HEK293T (cell line): ENCODE measurements at regions not wholly inside any gene's neighbourhood (a gene's known extent, or its start where the extent isn't known, plus 50 kb on each side); places are given as distances from the start of the nearest gene placed in this dataset.

Experiments used
- CTCF ChIA-PET: fragments of 350-600 bp; formaldehyde crosslinking; extraction: SDS; loops from one replicate; lab custom pipeline; 2021; ENCODE audit warnings: antibody characterized with exemption, inconsistent platforms; lab: Yijun Ruan, JAX
- POLR2A ChIA-PET: fragments of 350-600 bp; formaldehyde crosslinking; extraction: SDS; loops from one replicate; lab custom pipeline; 2020; ENCODE audit warnings: antibody characterized with exemption, inconsistent platforms; lab: Yijun Ruan, JAX
- DNase-seq: peaks from one replicate; pipeline ENCODE4 v3.0.0; 2012; ENCODE audit warnings: mixed read lengths; ENCODE audit errors: extremely low spot score
- ARNT ChIP-seq: fragments of 450-650 bp; IDR thresholded peaks from 2 replicates; pipeline ENCODE4 v1.6.1; 2017; ENCODE audit warnings: mild to moderate bottlenecking
- BHLHE40 ChIP-seq: fragments of 450-650 bp; IDR thresholded peaks from 2 replicates; pipeline ENCODE4 v1.6.1; 2016; ENCODE audit warnings: mild to moderate bottlenecking, moderate library complexity, borderline replicate concordance
- CTBP1 ChIP-seq: fragments of 450-650 bp; IDR thresholded peaks from 2 replicates; pipeline ENCODE4 v1.6.1; 2016; ENCODE audit warnings: borderline replicate concordance
- ELF4 ChIP-seq: fragments of 450-650 bp; IDR thresholded peaks from 2 replicates; pipeline ENCODE4 v1.6.1; 2017; ENCODE audit warnings: antibody characterized with exemption
- FOXA1 ChIP-seq: fragments of 450-650 bp; IDR thresholded peaks from 2 replicates; pipeline ENCODE4 v1.6.1; 2016; ENCODE audit warnings: mild to moderate bottlenecking
- FOXK2 ChIP-seq: fragments of 450-650 bp; IDR thresholded peaks from 2 replicates; pipeline ENCODE4 v1.6.1; 2016; ENCODE audit warnings: mild to moderate bottlenecking
- FOXM1 ChIP-seq: fragments of 450-650 bp; IDR thresholded peaks from 2 replicates; pipeline ENCODE4 v1.6.1; 2017; ENCODE audit warnings: mild to moderate bottlenecking, borderline replicate concordance
- HDGF ChIP-seq: fragments of 450-650 bp; IDR thresholded peaks from 2 replicates; pipeline ENCODE4 v1.6.1; 2017; ENCODE audit warnings: antibody characterized with exemption, borderline replicate concordance
- L3MBTL2 ChIP-seq: fragments of 450-650 bp; conservative IDR thresholded peaks from 2 replicates; pipeline ENCODE4 v1.6.1; 2016; ENCODE audit warnings: mild to moderate bottlenecking
- LEF1 ChIP-seq: fragments of 450-650 bp; IDR thresholded peaks from 2 replicates; pipeline ENCODE4 v1.6.1; 2017; ENCODE audit warnings: mild to moderate bottlenecking, borderline replicate concordance
- NFRKB ChIP-seq: fragments of 450-650 bp; IDR thresholded peaks from 2 replicates; pipeline ENCODE4 v1.6.1; 2016; ENCODE audit warnings: mild to moderate bottlenecking, moderate library complexity
- PKNOX1 ChIP-seq: fragments of 450-650 bp; IDR thresholded peaks from 2 replicates; pipeline ENCODE4 v1.6.1; 2016
- SP1 ChIP-seq: fragments of 450-650 bp; IDR thresholded peaks from 2 replicates; pipeline ENCODE4 v1.6.1; 2017
- SUZ12 ChIP-seq: fragments of 450-650 bp; IDR thresholded peaks from 2 replicates; pipeline ENCODE4 v1.6.1; 2016; ENCODE audit warnings: mild to moderate bottlenecking
- TARDBP ChIP-seq: fragments of 450-650 bp; IDR thresholded peaks from 2 replicates; pipeline ENCODE4 v1.6.1; 2016
- ZNF384 ChIP-seq: fragments of 450-650 bp; IDR thresholded peaks from 2 replicates; pipeline ENCODE4 v1.6.1; 2016

GRCh38 chr7:109354000-109354399 is 784.3 kb downstream of the DNAJB9 start:
- ChIA-PET CTCF (no interaction called here), POLR2A (no interaction called here)
- DNase-seq, result no peak
- TF ChIP-seq NFRKB, result no peak
- no peak for TF ChIP-seq FOXA1
- TF ChIP-seq SUZ12, result no peak
- no peak for TF ChIP-seq TARDBP
- no peak for TF ChIP-seq L3MBTL2
- TF ChIP-seq FOXK2, result no peak
- TF ChIP-seq ARNT, result no peak
- no peak for TF ChIP-seq ELF4
- no peak for TF ChIP-seq PKNOX1
- TF ChIP-seq ZNF384, result no peak
- TF ChIP-seq LEF1, result no peak
- TF ChIP-seq BHLHE40, result no peak

GRCh38 chr7:109354552-109354951 is 784.9 kb downstream of the DNAJB9 start:
- ChIA-PET POLR2A (no interaction called here), CTCF (no interaction called here)
- no peak for DNase-seq
- TF ChIP-seq ARNT, result no peak

- ChIA-PET POLR2A (no interaction called here), CTCF (no interaction called here)
These were observed 806.1 kb downstream of the DNAJB9 start for GRCh38 chr7:109375823-109376222.

GRCh38 chr7:109376576-109376975 is 806.9 kb downstream of the DNAJB9 start:
- TF ChIP-seq BHLHE40 (no peak), ZNF384 (no peak), HDGF (no peak), FOXK2 (no peak), NFRKB (no peak), L3MBTL2 (no peak), LEF1 (no peak), TARDBP (no peak), ARNT (no peak), FOXA1 (no peak), CTBP1 (no peak), SUZ12 (no peak), SP1 (no peak), ELF4 (no peak), PKNOX1 (no peak), FOXM1 (no peak)
- CTCF ChIA-PET, result no interaction called here
- POLR2A ChIA-PET, result no interaction called here
- no peak for DNase-seq

More at GRCh38 chr7:109375823-109376222, 806.1 kb downstream of the DNAJB9 start:
- TF ChIP-seq NFRKB, result no peak
- TF ChIP-seq SUZ12, result no peak
- no peak for TF ChIP-seq SP1
- TF ChIP-seq LEF1, result no peak
- TF ChIP-seq ELF4, result no peak
- no peak for TF ChIP-seq HDGF
- no peak for TF ChIP-seq ZNF384
- no peak for TF ChIP-seq FOXM1
- TF ChIP-seq FOXK2, result no peak
- no peak for TF ChIP-seq PKNOX1
- TF ChIP-seq CTBP1, result no peak
- no peak for TF ChIP-seq TARDBP
- TF ChIP-seq ARNT, result no peak
- TF ChIP-seq BHLHE40, result no peak
- no peak for TF ChIP-seq FOXA1
- TF ChIP-seq L3MBTL2, result no peak
- DNase-seq, result no peak

- TF ChIP-seq NFRKB (no peak), ELF4 (no peak), FOXK2 (no peak), L3MBTL2 (no peak), FOXM1 (no peak), ARNT (no peak), BHLHE40 (no peak), SUZ12 (no peak), TARDBP (no peak), FOXA1 (no peak)
- ChIA-PET POLR2A (no interaction called here), CTCF (no interaction called here)
- DNase-seq, result no peak
These were observed 807.6 kb downstream of the DNAJB9 start for GRCh38 chr7:109377076-109377884.

- ChIA-PET POLR2A (no interaction called here), CTCF (no interaction called here)
- DNase-seq, result no peak
- no peak for TF ChIP-seq NFRKB
- no peak for TF ChIP-seq SP1
- TF ChIP-seq SUZ12, result no peak
- no peak for TF ChIP-seq BHLHE40
- no peak for TF ChIP-seq ARNT
- no peak for TF ChIP-seq LEF1
- no peak for TF ChIP-seq CTBP1
- TF ChIP-seq FOXA1, result no peak
These were observed 817.3 kb downstream of the DNAJB9 start for GRCh38 chr7:109386959-109387358.
